Fibroblast of skin of abdomen (primary cell): ENCODE measurements at regions not wholly inside any gene's neighbourhood (a gene's known extent, or its start where the extent isn't known, plus 50 kb on each side); places are given as distances from the start of the nearest gene placed in this dataset.
A peak's percentile ranks its signal among the peaks of the same experiment; 100 is the strongest.

Experiments
- DNase-seq: peaks from one replicate; pipeline ENCODE4 v3.0.0-alpha.2; 2013

DNA sequence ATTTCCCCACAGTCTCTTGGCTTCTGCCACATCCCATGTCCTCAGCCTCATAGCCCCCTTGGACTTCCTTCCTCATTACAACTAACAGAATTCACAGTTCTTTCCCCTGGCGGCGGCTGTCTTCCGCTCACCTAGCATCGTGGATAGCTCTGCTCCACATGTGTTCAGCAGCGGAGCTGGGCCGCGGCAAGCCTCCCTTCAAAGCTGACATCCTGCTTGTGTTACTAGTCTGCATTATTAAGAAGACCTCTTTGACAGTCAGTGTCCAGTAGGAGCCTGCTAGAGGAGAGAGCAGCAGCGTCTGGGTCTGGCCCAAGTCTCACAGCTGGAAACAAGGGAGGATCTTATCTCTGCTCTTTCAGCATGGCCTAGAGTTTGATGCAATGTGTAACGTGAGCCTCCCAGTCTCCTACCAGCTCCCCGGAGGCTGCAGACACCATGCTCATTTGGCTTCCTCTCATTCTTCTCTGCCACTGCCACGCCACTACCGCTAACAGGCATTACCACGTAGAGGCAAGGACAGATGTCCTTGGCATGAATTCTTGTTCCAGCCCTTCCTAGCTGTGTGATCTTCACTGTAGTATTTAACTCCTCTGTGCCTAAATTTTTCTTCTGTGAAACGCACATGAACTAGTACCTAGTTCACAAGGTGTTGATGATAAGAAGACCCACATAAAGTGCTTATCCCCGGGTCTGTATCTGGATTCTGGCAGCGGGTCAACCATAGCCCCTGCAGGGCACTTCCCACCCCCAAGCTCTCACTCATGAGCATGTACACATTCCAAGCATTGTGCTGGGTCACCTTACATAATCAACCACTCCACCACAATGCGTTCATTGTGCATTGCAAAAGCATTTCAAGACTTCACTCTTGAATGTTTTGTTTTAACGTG is 107.1 kb upstream of the BACH2 start:
- DNase-seq, result peak; percentile 78

DNA sequence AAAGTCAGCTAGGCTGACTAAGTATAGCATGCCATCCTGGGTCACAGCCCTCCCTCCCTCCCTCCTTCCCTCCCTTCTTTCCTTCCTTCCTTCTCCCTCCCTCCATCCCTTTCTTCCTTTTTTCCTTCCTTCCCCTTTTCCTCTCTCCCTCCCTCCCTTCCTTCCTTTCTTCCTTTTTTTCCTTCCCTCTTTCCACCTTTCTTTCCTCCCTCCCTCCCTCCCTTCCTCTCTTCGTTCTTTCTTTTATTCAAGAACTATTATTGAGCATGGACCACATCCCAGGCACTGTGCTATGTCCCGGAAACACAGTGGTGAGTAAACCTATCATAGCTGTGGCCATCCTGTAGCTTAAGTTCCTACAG is 106.2 kb upstream of the BACH2 start:
- no peak for DNase-seq

DNA sequence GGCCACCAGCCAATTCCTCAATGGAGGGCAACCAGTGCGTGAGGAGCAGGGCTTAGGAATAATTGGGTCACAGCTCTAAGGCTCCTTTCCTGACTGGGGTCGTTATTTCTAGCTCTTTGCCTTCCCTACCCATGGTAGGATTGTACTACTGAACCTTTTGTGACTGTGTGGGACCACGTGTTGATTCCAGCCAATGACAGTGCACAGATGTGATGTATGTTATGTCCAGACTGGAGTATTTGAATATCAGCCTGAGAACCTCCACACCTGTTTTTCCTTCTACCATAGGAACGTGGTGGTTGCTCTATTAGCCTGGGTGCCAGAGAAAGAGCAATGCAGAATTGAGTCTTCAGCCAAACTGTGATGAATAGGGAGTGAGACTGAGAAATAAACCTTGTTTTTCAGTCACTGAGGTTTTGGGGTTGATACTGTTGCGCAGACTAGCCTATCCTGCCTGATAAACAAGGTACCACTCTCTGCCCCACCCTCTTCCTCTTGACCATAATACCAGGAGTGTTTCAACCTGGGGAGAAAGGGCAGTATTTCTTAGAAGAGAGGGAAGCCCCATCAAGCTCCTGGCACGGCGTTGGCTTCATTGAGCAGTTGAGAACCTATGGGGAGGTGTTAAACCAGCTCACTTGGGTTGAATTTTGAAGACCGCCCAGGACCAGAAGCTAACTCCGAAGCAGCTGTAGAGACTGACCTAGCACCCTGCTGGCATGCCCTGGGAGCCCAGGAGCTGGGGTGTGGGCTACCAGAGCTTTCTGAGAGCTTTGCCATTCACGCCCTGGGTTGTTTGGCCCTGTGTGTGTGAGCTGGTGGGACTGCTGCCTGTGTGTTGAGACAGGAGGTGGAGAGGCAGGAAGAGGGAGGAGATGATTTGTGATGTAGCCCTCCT is 105.5 kb upstream of the BACH2 start:
- peak; percentile 42 for DNase-seq

DNA sequence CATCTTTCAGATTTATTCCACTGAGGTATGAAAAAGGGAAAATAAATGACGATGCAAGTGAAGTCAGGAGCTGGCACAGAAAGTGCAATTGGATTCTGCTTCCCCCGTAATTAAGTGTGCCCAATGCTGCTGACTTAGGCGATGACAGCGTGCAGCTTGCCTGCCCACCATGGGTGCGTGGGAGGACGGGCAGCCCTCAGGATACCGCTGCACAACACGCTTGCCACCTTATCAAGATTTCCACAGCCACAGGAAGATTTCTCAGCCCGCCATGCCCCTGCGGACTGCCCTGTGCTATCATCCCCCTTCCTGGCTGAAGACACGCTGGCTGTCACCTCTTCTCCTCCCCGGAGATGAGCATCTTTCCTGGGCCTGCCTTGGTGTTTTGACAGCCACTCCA is 103.3 kb upstream of the BACH2 start:
- no peak for DNase-seq

DNA sequence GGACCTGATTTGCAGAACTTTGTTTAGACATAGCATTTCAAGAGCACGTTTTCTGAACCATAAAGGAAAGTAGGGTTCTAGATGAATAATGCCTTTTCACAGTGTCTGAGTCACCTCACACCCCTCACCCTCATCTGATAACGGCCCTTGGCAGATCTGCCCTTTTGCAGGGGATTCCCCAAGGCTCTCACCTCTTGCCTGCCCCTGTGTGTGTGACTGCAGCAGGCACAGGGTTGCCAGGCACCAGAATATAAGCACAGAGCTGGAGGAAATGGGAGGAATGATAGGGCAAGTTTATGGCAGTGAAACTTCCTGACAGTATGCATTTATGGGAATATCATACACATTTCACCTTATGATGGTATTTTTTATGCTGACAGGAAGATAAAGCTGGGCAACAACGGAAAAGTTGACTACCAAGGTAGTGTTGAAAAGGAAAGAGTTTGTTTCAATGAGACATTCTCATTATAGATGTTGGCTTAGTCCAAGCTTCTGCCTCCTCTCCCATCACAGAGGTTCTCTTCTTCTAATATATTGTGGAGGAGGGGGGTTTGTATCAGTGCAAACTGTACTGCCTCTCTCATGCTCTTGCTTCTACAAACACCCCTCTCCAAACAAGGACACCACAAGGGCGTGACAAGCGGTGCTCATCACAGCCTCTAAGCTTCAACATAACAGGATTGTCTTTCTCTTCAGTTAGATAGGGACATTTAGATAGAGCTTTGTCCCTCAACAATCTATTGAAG is 101.5 kb upstream of the BACH2 start:
- DNase-seq, result no peak

DNA sequence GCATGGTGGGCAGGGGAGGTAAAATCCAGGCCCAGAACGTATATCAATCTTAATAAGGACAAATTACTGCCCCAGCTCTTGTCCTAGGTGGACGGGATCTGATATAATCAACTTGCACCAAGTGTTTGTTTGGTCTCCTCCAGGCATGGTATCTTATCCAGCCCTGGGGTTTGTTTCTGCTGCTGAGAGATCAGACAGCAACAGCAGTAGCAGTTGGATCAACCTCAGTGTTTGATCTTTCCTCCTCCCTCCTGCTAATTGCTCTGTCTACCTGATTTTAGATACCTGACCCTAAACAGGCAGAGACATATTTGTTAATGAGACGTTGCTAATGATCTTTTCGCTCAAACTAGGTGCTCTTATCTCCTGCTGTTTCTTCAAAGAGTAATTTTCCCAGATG is 100.4 kb upstream of the BACH2 start:
- DNase-seq, result no peak

DNA sequence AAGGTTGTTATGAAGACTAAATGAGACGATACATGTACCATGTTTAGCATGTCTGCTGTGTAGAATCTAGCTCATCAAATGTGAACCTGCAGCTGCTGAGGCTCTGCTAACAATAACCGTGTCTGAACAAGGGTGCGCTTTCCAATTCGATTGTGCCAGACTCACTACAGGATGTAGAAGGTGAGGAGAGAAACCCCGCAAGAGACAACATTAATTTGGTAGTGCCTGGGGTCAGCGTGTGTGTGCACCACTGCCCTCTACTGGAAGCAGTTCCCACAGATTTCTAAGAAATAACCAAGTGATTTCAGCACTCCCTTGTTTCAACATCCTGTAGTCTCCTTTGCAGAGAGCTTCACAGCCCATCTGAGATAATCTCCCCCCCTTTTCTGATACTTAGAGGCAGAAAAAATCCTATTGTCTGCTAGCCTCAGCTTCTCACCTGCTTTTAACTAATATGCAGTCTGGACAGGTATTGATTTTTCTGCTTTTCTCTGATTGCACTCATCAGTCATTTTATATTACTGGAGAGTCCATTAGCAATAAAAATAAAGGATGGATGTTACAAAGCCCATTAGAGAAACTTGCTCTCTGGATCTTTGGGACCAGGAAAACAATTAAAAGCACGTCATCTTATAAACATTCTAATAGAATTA is 96.7 kb upstream of the BACH2 start:
- peak; percentile 65 for DNase-seq

DNA sequence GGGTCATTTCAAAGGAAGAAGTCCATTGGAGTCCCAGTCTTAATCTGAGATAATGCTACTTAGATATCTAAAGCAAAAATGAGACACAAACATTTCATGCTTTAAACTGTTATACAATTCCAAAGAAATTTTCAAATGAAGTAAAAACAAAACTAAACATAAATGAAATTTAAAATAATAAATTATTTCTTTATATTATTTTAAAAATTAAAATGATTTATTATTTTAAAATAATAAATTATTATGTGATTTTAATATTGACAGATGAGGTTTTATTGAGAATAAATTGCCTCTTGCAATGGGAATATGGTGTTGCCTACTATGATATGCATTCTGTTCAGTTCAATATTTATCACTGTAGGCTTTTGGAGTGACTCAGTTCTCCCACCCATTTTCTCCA is 93.7 kb upstream of the BACH2 start:
- DNase-seq, result no peak

DNA sequence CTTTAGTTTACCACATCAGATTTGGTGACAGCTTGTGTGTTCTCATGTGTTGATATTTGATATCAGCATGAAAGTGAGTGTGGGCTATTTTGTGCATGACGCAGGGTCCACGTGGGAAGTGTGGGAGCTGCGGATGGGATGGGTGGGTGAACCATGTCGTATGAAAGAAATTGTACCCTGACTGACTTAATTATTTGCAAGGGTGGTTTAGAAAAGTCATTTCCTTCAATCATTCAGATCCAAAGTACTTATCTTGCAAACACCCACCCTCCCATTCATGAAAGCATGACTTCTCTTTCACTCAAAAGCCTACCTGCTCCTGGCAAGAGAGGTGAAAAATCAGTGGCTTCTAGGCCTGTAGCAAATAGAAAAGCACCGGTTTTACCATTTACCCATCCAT is 91.8 kb upstream of the BACH2 start:
- no peak for DNase-seq

DNA sequence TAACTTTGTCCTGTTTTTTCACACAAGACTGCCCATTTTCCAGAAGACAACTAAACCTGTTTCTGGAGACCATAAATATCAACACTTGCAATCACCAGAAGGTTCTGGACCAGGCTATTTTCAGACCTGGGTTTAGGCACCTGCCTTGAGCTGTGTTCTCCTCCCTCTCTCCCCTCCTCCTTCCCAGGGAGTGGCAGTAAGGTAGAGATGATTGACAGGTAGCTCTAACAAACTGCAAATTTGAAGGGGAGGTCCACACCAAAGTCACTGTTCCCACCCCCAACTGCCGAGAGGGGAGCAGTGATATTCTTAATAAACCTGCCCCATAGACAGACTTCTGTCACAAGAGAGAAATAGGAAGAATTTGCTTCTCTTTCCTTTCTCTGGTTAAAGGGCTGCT is 91.2 kb upstream of the BACH2 start:
- DNase-seq, result no peak

DNA sequence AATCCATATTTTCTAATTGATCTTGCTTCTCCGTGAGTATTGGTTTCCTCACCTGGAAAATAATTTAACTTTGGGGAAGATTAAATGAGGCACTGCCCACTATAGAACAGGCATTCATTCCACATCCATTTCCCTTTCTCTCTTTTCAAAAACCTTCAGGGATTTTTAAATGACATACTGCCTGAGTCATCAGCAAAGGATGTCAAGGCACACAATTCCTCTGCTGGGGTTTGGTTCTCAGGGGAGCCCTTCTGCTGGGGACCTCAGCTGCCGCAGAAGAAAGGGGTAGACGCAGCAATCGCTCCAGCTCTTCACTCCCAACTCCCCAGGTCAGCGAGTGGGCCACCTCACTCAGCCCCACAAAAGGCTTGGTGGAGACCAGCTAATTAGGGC is 90.7 kb upstream of the BACH2 start:
- DNase-seq, result peak; percentile 28

DNA sequence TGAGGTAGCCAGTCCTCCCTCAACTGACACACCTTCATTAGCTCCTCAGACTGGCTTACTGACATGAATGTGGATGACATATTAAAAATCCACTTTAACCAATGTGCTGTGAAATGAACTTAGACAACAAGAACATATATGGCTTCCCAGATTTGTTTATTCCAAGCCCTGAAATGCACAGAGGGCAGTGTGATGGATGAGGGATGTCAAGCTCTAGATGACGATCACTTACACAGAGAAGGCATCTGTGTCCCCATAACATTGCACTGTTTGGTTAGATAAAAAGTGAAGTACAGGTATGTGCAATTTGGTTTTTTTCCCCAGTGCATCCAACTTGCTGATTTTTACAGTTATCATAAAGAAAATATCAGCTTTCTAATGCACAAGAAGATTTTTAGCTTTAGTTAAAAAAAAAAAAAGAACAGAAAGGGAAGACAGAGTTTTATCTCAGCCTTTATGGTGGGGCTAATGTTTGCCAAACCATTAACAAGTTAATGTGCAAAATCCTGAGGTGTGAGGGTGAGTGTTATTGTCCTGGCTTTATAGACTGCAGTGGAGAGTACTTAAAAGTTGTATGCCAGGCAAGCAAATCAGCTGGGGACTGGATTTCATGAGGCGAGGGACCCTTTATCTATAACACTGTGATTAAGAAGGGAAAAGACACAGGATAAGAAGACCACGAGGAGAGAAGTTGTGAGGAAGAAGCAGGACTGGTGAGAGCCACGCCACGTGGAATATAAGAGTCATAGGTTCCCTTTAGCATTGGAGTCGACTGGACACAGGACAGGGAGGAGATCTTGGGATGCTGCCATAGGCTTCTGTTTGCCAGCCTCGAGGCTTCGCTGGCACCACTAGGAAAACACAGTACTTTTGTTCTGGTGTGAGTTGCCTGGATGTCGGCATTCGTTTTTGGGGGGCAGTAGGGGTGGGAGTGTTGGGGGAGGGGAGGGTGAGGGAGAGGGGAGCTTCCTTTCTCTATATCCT is 90.0 kb upstream of the BACH2 start:
- DNase-seq, result no peak

DNA sequence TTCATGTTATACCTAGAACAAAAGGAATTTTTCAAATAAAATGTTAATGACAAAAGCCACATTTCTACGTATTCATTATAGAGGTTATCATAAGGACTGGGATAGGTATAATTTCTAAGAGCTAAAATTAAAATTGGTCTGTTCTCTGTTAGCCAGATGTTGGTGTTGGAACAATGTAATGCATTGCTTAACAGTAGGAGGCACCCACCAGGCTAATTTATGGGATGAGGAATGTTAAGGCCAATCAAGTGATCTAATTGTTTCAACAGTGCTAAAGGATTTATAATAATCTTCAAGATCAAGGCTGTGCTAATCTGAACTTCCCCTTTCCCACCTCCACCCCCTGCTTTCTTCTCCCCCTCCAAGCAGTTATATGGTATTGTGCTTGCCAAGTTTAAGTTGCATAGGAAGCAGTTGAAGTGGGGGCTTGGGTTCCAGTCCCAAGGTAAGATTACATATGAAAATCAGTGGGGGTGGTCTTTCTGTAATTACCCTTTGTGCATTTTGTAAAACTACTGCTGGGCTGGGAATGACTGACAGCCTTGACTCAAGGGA is 89.2 kb upstream of the BACH2 start:
- no peak for DNase-seq

DNA sequence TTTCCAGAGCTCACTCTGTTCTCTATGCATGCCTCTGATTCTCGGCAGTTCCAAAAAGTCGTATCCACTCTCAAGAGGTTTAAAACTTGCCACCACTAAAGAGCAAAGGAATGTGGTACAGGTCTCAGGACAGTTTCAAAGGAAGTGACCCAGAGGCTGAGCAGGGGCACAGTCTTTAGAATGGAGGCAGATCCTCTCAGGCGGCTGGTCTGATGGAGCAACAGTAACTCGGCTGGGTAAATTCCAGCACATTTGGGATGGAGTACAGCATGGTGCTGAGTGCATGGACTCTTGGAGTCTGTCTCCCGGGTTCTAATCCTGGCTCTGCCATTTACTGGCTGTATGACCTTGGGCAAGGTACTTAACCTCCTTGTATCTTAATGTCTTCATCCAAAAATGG is 88.1 kb upstream of the BACH2 start:
- DNase-seq, result no peak

DNA sequence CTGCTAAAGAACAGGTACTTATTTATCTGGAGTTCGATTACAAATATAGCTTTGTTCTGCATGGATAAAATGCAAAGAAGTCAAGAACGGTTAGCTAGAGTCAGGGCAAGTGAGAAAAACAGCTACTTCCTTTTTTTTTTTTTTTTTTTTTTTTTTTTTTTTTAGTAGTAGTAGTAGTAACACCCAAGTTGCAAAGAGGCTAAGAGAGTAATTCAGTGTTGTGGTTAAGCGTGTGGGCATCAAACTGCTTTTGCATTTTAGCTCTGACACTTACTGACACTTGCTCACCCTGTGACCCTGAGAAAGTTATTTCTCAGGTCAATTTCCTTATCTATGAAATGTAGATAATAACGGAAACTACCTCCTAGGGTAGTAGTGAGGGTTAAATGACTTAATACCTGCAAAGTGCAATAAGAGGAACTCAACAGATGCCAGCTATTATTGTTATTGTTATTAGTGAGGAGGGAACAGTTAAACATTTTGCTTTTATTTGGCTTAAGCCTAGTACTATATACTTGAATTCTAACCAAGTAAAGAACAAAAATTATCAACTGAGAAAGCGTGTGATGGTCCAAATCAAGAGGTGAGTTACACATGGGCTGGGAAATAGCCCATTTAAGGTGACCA is 86.7 kb upstream of the BACH2 start:
- DNase-seq, result no peak

DNA sequence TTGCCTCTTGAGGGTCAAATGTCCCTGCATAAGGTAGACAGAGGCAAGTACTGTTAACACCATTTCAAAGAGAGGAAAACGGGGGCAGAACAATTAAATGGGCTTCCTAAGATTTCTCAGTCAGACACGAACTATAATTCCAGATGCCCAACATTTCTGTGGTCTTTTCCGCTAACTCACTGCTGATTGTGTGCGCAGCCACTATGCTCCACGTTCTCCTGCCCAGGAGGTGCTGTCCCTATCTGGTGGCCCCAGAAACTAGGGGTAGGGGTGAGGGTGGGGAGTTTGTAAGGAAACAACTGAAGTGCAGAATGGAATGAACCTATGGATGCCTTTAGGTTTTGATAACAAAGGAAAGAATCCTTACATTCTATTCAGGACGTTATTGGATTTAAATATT is 86.1 kb upstream of the BACH2 start:
- DNase-seq, result no peak

DNA sequence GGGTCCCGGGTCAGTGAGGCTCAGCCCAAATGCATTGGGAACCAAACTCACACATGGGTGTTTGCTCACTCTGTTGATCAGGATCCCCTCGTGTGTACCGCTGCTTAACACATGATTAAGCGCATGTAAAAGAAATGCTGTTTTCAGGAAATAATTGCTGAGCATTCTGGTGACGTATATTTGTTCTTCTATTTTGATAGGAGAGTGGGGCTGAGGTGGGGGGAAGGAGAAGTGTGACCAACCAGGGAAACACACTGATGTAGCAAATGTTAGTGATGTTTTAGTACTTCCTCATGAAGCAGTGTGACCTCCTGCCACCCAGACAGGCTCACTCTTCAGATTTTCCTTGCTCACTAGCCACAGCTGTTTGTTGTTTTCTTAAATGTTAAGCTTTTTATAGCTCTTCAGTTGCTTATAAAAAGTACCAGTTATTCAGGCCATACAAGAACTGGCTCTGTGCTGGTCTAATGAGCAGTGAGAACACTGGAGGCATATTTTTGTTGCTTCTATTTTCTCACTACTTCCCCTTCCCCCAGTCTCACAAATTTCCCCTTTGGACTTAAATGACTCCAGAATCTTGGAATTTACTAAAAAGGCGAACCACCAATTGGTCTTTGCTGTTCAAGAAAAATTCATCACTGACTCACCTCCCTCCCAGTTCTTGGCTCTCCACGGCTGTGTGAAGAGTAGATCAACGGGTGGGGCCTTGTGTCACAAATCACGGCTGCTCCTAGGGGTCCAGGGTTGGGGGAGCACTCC is 79.2 kb upstream of the BACH2 start:
- peak; percentile 91 for DNase-seq

DNA sequence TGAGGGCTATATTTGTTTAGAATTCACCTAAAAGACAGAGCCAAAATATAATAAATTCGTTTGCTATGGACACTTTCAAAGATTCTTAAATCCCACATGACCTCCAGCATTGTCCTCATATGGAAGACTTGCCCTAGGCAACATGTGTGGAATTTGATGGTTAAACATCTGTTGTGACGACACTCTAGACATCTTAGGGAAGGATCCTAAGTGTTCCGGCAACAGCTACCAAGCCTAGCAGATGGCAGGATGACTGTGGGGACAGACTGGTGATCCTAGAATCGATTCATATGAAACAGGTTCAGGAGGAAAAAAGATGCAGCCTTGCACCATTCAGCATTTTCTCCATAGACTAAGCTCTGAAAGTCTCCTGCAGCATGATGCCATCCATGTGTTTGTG is 77.6 kb upstream of the BACH2 start:
- no peak for DNase-seq

DNA sequence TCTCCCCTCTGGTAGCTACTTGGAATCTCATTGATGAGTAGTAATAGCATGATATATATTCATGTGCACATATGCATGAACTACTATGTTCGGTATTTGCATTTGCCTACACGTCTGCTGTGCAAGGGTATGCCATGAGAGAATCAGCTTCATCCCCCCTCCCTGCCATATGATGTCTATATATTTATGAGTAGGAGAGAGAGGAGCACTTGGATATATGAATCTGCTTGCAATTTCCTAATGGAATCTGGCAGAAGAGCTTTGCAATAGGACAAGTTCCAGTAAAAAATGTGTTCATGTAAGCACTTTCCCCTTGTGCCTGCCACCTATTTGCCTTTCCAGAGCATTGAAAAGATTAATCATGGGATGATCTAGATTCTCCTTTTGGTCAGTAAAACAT is 76.2 kb upstream of the BACH2 start:
- no peak for DNase-seq

DNA sequence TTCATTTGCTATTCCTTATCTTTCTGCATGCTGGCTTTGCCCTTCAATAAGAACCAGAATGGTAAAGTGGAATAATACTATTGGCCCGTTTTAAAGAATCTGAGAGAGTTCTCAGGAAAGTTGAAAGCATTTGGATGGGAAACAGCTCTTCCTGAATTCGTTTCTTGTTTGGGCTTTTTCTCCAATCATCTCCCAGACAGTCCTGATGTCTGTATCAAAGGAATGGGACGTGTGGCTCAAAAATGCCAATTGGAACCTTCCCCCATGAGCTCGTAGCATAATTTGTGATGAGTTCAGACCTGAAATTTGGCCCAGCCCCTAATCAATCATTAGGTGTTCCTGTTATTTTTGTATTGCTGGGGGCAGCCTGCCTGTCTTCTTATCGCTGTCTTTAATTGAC is 75.8 kb upstream of the BACH2 start:
- DNase-seq, result no peak
